Stimulated activated CD8-positive, alpha-beta memory T cell treated with anti-CD3 and anti-CD28 coated beads, Interleukin-15, amount 100 ng/mL, for 48 hours (primary cell): ENCODE measurements at regions not wholly inside any gene's neighbourhood (a gene's known extent, or its start where the extent isn't known, plus 50 kb on each side); places are given as distances from the start of the nearest gene placed in this dataset.
"Not testable (repeated sequence)": the region's sequence is repeated elsewhere in the genome, so short reads cannot be mapped to it uniquely, and the experiment has no call there.

Experiments used
- DNase-seq, 2 donors: peaks; one replicate each; pipeline ENCODE4 v3.0.0-alpha.2; 2020; ENCODE audit warnings: low read depth in 2 of 2

GRCh38 chr11:130526846-130527245 lies 78.4 kb downstream of the ADAMTS15 start:
- DNase-seq = no peak

GRCh38 chr11:130527636-130528297 lies 79.3 kb downstream of the ADAMTS15 start:
- no peak for DNase-seq

DNA sequence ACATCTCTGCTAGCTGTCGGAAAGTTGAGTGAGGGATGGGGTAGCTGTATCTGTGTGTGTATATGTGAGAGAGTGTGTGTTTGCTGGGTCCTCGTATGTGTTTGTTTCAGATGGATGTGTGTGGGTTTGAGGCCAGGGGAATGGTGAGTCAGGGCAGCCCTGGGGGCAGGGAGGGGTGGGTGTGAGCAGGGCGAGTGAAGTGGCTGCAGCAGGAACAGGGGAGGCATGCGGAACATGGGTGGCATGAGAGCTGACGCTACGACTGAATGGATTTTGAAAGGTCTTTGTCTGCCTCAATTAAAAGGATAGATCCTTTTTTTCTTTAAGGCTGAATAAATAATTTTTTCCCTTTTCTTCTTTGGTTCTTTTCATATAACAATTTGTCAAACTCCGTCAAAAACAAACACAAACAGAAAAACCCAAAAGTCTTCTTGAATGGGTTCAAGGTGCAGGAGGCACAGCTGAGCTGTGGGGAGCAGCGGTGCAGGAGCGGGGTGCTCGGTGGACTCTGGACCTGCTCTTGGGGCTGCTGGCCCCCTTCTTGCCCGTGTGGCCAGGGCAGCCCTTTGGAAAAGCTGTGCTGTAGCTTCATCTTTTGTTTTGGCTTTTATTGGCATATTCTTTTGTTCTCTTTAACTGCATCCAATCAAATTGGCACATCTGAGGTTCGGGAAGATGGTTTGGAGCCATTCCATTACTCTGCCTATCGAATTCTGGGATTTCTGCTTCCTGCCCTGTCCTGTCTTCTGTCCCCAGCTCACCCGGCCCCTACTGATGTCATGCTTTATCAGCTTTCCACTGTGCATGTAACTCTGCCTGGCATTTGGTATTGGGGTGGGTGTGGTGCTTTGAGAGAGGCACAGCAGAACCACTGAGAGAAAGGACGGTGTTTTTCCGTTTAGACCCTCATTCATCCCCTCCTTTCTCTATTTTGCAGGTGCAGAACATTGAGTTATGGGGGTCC lies 80.1 kb downstream of the ADAMTS15 start:
- no peak for DNase-seq

DNA sequence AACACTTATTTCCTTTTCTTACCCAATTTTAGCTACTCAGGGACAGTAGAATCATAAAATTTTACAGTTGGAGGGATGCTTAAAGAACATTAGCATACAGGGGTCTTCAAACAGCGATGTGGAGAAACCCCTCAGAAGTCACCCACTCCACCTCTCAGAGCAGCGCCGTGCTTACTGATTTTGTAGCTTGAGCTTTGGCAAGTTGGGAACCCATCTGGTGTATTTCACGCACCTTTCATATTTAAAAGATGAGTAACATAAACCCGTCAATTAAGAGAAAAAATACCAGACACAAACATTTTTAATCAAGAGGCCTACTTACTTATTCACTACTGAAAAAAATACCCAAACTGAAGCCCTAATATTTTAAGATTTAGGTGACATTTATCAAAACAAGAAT lies 80.9 kb downstream of the ADAMTS15 start:
- no peak for DNase-seq

DNA sequence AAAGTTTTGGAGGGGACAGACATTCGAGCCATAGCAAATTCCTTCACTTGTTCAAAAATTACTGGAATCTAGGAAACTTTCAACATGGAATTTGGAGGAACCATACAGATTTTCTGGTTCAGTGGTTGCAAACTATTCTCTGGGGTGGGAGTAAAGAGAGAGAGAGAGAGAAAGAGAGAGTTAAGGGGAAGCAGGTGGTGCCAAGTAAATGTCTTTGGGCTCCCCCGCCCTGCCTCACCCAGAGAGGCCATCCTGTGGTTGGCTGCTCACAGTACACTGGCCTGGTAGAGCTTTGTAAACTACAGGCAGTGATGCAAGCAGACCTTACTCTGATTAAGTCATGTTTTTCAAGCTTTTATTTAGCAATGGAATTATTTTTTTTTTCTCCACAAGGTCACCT lies 82.6 kb downstream of the ADAMTS15 start:
- DNase-seq = no peak

DNA sequence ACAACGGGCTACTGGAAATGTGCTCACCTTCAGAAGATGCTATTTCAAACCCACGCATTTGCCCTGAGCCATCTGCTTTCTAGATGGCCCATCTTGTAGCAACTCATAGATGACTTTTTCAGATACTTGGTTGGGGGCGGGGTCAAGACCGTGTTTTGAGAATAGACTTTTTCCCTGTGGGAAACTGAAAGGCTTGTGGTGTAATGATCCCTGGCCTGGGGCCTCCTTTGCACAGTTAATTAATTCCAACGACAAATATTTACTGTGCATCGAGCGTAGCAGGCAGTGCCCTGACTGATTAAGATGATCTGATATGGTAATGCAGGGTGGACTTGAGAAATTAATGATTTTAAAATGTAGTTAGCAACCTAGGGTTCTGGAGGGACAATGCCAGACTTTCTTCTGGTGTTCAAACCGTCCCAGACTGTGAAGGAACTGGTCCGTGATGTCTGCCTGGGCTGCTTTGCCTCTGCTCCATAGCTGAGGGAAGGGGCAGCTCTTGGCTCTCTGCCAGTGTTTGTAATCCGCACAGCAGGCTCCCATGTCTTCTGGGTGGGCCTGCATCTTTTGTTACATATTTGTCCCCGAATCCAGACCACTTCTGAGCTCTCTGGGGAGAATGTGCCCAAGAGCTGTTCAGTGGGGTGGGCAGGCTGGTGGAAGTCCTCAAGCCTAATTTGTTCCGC lies 84.8 kb downstream of the ADAMTS15 start:
- DNase-seq = no peak

DNA sequence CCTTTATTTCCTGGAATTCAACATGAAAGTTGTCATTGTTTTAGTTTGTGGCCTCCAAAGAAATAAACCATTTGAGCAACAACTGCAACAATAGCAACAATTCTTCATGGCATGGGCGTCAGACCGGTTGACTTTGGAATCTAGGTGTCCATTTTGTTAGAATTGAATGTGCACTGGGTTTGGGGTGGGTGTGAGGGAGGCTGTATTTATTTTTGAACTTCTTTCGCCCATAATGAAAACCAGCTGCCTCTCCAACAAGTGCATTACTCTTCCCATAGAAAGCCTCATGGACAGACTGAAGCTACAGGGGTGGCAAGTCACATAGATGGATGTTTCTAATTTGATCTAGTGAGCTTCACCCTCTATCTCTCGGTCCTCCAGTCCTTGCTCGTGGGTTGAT lies 85.4 kb downstream of the ADAMTS15 start:
- DNase-seq = no peak

DNA sequence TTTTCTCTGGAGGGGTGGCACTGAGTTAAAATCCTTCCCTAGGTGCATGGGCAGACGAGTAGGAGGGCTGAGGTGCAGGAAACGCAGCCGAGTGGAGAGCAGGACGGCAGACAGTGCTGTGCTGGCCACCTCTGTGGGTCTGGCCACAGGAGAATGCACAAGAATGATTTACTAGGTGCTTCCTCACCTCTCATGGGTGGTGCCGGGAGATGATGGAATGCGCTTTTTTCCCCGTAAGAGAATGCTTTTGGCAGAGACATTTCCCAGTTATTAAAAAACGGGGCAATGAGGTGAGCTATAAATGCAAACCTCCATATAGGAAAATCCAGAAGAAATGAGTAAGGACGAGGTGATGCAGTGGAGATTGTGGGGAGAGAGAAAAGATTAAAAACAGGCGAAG lies 86.1 kb downstream of the ADAMTS15 start:
- no peak for DNase-seq

DNA sequence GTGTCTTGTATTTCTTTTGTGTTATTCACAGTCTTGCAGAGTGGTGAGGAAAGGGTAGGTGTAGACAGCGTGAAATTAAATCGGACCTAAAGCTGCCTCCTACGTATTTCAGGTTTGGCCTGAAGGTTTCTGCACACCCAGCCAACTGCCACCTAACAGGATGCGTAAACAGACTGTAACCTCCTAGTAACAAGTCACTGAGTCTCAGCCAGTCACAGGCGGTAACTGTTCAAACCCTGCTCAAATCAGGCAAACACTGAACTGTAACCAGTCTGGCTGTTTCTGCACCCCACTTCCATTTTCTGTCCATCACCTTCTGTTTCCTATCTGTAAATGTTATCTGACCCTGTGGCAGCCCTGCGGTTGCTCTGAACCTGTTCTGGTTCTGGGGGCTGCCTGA lies 87.1 kb downstream of the ADAMTS15 start:
- no peak for DNase-seq

DNA sequence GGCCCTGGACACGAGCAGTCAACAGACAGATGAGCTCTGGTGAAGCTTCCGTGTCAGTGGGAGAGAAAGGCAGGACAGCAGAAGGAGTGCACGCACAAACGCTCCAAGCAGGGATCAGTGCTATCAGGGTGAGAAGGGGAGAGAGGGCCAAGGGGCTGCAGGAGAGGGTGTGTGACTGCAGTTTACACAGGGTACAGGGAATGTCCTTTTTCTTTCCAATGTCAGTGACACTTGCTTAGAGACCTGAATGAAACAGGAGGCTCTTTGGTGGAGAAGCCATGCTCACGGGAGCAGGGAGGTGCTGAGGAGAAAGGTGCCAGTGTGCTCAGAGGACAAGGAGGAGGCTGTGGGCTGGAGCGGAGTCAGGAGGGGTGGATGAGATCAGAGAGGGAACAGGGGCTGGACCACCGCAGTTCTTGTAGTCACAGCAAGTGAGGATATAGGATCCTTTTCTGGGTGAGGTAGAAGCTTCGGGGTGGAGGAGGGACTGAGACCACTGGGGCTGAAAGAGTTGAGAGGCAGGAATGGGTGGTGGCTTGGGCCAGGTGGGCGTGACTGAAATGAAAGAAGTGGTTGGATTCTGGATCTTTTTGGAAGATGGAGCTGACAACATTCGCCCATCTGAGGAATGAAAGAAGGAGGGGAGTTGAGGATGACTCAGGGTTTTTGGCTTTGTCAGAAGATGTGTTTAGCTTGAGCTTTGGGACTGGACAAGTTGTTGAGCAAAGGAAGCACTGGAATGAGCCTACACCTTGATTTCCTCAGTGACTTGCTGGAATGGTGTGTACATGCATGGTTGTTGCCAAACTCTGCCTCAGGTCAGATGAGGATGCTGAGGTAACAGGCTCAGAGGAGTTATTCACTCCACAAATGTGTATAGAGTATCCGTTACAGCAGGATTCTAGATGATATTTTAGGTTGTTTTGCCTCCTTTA lies 87.9 kb downstream of the ADAMTS15 start:
- no peak for DNase-seq

- not testable (repeated sequence) for DNase-seq
Measured at GRCh38 chr11:130539680-130540079, 91.2 kb downstream of the ADAMTS15 start.

DNA sequence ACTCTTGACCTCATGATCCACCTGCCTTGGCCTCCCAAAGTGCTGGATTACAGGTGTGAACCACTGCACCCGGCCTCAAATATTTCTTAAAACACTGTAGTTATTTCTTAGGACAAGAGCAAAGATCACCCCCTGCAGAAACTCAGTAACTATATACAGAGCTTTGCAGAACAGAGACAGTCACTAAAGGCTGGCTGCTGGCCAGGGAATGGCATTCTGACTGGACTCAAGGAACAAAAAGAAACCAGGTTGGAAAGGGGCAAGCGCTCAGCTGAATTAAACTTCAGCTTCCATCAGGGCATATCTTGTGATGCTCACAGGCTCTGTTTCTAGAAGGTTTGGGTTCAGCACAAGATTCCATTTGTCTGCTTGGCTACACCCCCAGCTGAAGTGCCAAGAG lies 95.8 kb downstream of the ADAMTS15 start:
- no peak for DNase-seq

GRCh38 chr11:130545449-130546072 lies 97.1 kb downstream of the ADAMTS15 start:
- DNase-seq = no peak

DNA sequence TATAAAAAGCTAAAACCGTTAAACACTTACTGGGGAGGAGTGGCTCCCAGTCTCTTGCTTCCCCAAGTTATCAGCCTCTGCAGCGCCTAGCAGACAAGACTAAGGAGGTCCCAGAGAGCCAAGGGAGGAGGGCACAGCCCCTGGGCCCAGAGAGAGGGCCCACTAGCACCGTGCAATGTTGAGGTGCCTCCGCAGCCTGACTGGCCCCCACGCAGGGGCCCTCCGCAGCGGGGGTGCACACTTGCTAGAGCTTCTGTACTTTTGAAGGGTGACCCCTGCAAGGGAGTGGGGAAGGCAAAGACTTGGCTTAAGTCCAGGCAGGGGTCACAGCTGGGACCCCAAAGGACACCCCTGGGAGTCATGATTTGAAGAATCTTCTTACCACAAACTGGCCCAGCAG lies 98.0 kb downstream of the ADAMTS15 start:
- no peak for DNase-seq

DNA sequence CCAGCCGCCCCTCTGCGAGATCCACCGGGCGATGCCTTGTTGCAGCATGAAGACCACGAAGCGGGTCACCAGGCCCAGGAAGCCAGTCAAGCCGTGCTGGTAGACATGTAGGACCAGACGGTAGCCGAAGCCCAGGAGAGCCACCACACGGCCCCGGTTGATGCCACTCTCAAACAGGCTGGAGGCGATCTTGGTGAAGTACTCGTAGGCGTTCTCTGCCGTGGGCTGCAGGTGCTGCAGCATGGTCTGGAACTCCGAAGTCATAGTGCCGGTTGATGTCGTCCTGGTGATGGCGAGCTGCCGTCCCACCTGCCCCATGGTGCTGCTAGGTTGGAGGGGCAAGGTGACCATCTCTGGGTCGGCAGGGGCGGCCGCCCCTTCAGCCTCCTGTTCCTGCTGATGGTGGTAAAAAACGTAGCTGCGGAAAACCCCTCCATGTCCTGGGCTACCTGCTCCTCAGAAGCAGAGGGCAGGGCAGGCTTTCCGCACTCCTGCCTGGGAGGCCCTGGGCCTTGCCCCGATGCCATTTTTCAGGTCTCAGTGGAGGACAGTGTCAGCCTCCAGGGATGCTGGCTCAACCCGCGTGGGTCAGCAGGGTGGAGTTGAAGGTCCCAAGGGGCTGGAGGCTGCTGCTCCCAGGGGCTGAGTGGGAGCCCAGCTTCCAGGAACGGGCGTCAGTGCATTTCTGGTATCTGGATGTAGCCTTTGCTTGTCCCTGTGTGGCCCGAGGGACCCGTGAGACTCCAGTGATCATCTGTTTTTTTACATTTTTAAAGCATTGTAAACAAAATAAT lies 98.7 kb downstream of the ADAMTS15 start:
- no peak for DNase-seq

- DNase-seq = no peak
Measured at GRCh38 chr11:130547761-130548490, 99.5 kb downstream of the ADAMTS15 start.

DNA sequence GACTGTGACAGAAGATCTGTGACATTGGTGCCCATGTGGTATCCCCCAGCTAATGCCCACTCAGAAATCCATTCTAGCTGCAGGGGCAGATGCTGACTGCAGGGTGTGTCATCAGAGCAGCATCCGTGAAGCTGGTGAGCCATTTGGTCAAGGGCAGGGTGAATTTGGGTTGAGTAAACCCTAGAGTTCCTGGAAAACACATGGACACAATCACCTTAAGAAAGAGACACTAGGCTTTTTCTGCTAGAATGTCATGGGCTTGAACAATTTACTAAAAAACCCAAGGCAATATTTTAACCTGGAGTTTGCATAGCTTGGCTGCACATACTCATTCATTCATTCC lies 100.0 kb downstream of the ADAMTS15 start:
- no peak for DNase-seq

DNA sequence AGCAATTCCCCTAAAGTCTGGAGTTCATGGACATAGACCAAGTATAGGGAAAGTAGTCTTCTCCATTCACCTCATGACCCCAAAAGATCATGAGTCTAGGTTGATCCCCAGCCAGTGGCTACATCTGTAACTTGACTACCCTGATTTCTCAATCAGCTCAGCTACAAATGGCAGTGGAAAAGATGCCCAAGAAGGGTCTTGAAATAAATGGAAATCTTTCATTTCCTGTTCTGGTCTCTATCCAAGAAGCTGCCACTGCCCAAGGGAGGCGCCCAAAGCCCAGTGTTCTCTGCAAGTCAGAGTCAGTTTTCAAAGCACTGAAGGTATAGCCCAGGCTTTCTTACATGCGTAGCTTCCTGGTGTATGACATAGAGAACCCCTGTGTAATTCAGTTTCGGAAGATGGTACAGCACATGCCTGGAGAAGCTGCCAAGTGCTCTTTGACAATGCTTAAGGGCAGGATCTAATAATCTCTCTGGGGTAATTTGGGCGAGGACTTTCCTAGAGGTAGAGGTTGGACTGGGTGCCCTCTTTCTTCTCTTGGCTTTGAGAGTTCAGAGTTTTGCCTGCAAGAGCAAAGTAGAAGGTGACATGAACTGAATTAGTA lies 101.1 kb downstream of the ADAMTS15 start:
- DNase-seq = no peak

DNA sequence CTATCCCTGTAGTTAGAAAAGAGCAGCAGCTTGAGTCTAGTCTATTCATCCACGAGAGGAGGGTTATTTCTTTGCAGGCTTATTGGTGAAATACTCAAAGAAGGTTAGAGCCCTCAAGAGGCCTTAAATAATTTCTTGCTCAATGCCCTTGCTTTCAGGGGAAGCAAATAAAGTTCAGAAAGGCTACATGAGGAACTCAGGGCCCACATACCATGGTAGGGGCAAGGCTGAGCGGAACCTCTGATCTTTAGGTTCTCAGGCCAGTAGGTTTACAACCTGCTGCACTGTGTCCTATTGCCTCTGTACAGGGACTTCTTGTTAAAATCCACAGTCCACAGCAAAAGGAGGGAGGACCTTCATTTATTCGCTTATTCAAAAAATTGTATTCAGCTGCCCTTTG lies 101.7 kb downstream of the ADAMTS15 start:
- DNase-seq = no peak
